ENCODE measurements at regions not wholly inside any gene's neighbourhood (a gene's known extent, or its start where the extent isn't known, plus 50 kb on each side); places are given as distances from the start of the nearest gene placed in this dataset.

GRCh38 chr16:6611535-6611934, 721.1 kb upstream of the RBFOX1 start:
- no peak for DNase-seq (ENCODE audit: low read depth)
- no peak overlapping the region for H3K4me3 ChIP-seq (ENCODE audit: low read depth, low read length)
- no peak for TF ChIP-seq CTCF (conservative IDR thresholded peaks at IDR 0.05; ENCODE audit: low read depth, low read length)

GRCh38 chr16:6605490-6605889, 727.2 kb upstream of the RBFOX1 start:
- no peak overlapping the region for H3K4me3 ChIP-seq (ENCODE audit: low read depth, low read length)
- no peak for DNase-seq (ENCODE audit: low read depth)
- TF ChIP-seq CTCF (conservative IDR thresholded peaks at IDR 0.05; ENCODE audit: low read depth, low read length): no peak

GRCh38 chr16:6603780-6604325, 728.8 kb upstream of the RBFOX1 start:
- no peak for TF ChIP-seq CTCF (conservative IDR thresholded peaks at IDR 0.05; ENCODE audit: low read depth, low read length)
- DNase-seq (ENCODE audit: low read depth): no peak
- no peak overlapping the region for H3K4me3 ChIP-seq (ENCODE audit: low read depth, low read length)

- TF ChIP-seq CTCF (conservative IDR thresholded peaks at IDR 0.05; ENCODE audit: low read depth, low read length): no peak
- H3K4me3 ChIP-seq (ENCODE audit: low read depth, low read length): no peak overlapping the region
- DNase-seq (ENCODE audit: low read depth): no peak
Observed at GRCh38 chr16:6602405-6602804, 730.2 kb upstream of the RBFOX1 start.

GRCh38 chr16:6600167-6600566, 732.5 kb upstream of the RBFOX1 start:
- no peak for DNase-seq (ENCODE audit: low read depth)
- H3K4me3 ChIP-seq (ENCODE audit: low read depth, low read length): no peak overlapping the region
- no peak for TF ChIP-seq CTCF (conservative IDR thresholded peaks at IDR 0.05; ENCODE audit: low read depth, low read length)

- DNase-seq (ENCODE audit: low read depth): no peak
- no peak for TF ChIP-seq CTCF (conservative IDR thresholded peaks at IDR 0.05; ENCODE audit: low read depth, low read length)
Observed at GRCh38 chr16:6593799-6594198, 738.8 kb upstream of the RBFOX1 start.

GRCh38 chr16:6576606-6577005, 756.0 kb upstream of the RBFOX1 start:
- no peak for DNase-seq (ENCODE audit: low read depth)
- no peak overlapping the region for H3K4me3 ChIP-seq (ENCODE audit: low read depth, low read length)
- no peak for TF ChIP-seq CTCF (conservative IDR thresholded peaks at IDR 0.05; ENCODE audit: low read depth, low read length)

More at GRCh38 chr16:6593799-6594198, 738.8 kb upstream of the RBFOX1 start:
- no peak overlapping the region for H3K4me3 ChIP-seq (ENCODE audit: low read depth, low read length)
